ENCODE measurements at regions not wholly inside any gene's neighbourhood (a gene's known extent, or its start where the extent isn't known, plus 50 kb on each side); places are given as distances from the start of the nearest gene placed in this dataset.

- no peak for DNase-seq (ENCODE audit: low spot score)
Observed at GRCh38 chr13:88601949-88602348, 930.8 kb downstream of the SLITRK5 start.

GRCh38 chr13:88602786-88603777 is 931.9 kb downstream of the SLITRK5 start:
- DNase-seq (ENCODE audit: low spot score): no peak

- no peak for DNase-seq (ENCODE audit: low spot score)
Observed at GRCh38 chr13:88617176-88617575, 946.0 kb downstream of the SLITRK5 start.

GRCh38 chr13:88622362-88622973 is 951.3 kb downstream of the SLITRK5 start:
- DNase-seq (ENCODE audit: low spot score): no peak

- DNase-seq (ENCODE audit: low spot score): no peak
Observed at GRCh38 chr13:88623150-88623549, 952.0 kb downstream of the SLITRK5 start.

- no peak for DNase-seq (ENCODE audit: low spot score)
Observed at GRCh38 chr13:88627071-88627470, 955.9 kb downstream of the SLITRK5 start.

GRCh38 chr13:88628882-88629281 is 957.7 kb downstream of the SLITRK5 start:
- no peak for DNase-seq (ENCODE audit: low spot score)

- no peak for DNase-seq (ENCODE audit: low spot score)
Observed at GRCh38 chr13:88637935-88638334, 966.8 kb downstream of the SLITRK5 start.

GRCh38 chr13:88643233-88643632 is 972.1 kb downstream of the SLITRK5 start:
- DNase-seq (ENCODE audit: low spot score): no peak

- no peak for DNase-seq (ENCODE audit: low spot score)
Observed at GRCh38 chr13:88648598-88649373, 977.6 kb downstream of the SLITRK5 start.

GRCh38 chr13:88649855-88650254 is 978.7 kb downstream of the SLITRK5 start:
- DNase-seq (ENCODE audit: low spot score): no peak

GRCh38 chr13:88651531-88651930 is 980.4 kb downstream of the SLITRK5 start:
- DNase-seq (ENCODE audit: low spot score): no peak

GRCh38 chr13:88656751-88657150 is 985.6 kb downstream of the SLITRK5 start:
- no peak for DNase-seq (ENCODE audit: low spot score)

GRCh38 chr13:88670509-88670908 is 999.3 kb downstream of the SLITRK5 start:
- DNase-seq (ENCODE audit: low spot score): no peak

GRCh38 chr13:88674841-88675240 is 1003.7 kb downstream of the SLITRK5 start:
- DNase-seq (ENCODE audit: low spot score): no peak

- no peak for DNase-seq (ENCODE audit: low spot score)
Observed at GRCh38 chr13:88675347-88675996, 1004.3 kb downstream of the SLITRK5 start.

GRCh38 chr13:88676016-88676415 is 1004.8 kb downstream of the SLITRK5 start:
- no peak for DNase-seq (ENCODE audit: low spot score)

- DNase-seq (ENCODE audit: low spot score): no peak
Observed at GRCh38 chr13:88685459-88685858, 1014.3 kb downstream of the SLITRK5 start.

- no peak for DNase-seq (ENCODE audit: low spot score)
Observed at GRCh38 chr13:88701551-88701950, 1030.4 kb downstream of the SLITRK5 start.

GRCh38 chr13:88704600-88705275 is 1033.6 kb downstream of the SLITRK5 start:
- no peak for DNase-seq (ENCODE audit: low spot score)

- DNase-seq (ENCODE audit: low spot score): no peak
Observed at GRCh38 chr13:88707646-88708045, 1036.5 kb downstream of the SLITRK5 start.

Measured in mucosa of gallbladder (tissue), 1 donor.